GM20000 (cell line): ENCODE measurements at regions not wholly inside any gene's neighbourhood (a gene's known extent, or its start where the extent isn't known, plus 50 kb on each side); places are given as distances from the start of the nearest gene placed in this dataset.

Source experiments
- DNase-seq: peaks from one replicate; pipeline ENCODE4 v3.0.0; 2012; ENCODE audit warnings: low spot score
- TF ChIP-seq, protein P1 (sequence below): IDR thresholded peaks from 2 replicates; pipeline ENCODE4 v1.5.1; 2012; ENCODE audit warnings: mild to moderate bottlenecking, control low read depth; ENCODE audit errors: extremely low read depth, missing control alignments

DNA sequence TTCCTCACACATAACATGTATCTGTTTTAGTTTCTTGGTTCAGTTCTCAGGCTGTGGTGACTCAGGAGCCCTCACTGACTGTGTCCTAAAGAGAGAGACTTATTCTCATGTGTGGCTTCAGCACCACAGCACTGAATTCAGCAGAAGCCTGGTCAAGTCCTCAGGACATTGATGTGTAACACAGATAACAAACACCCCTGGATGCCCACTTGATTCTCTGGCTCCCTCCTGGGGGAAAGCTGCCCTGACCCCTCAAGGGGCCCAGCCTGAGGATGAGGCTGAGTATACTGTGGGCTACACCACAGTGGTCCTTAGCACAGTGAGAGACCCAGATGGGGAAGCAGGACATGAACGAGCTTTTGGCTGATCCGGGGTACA, 87.2 kb upstream of the VPREB1 start:
- no peak for DNase-seq
- TF ChIP-seq, protein P1, sequence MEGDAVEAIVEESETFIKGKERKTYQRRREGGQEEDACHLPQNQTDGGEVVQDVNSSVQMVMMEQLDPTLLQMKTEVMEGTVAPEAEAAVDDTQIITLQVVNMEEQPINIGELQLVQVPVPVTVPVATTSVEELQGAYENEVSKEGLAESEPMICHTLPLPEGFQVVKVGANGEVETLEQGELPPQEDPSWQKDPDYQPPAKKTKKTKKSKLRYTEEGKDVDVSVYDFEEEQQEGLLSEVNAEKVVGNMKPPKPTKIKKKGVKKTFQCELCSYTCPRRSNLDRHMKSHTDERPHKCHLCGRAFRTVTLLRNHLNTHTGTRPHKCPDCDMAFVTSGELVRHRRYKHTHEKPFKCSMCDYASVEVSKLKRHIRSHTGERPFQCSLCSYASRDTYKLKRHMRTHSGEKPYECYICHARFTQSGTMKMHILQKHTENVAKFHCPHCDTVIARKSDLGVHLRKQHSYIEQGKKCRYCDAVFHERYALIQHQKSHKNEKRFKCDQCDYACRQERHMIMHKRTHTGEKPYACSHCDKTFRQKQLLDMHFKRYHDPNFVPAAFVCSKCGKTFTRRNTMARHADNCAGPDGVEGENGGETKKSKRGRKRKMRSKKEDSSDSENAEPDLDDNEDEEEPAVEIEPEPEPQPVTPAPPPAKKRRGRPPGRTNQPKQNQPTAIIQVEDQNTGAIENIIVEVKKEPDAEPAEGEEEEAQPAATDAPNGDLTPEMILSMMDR = no peak

- DNase-seq = peak; percentile 79
These were observed 87.8 kb upstream of the VPREB1 start for GRCh38 chr22:22156716-22157347.

DNA sequence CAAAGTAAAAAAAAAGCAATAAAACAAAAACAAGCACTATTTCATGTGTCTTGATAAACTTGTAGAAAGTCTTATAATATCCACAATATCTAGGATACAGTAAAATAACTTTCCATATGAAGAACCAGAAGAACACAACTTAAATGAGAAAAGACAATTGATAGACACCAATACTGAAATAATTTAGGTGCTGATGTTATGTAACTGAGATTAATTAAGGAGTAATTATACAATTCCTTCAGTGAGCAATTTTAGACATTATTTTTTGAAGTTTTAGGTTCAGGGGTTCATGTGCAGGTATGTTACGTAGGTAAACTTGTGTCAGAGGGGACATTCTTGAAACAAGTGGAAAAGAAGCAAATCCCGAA, 88.3 kb upstream of the VPREB1 start:
- DNase-seq = no peak
- TF ChIP-seq, protein P1 = no peak

More at GRCh38 chr22:22156716-22157347, 87.8 kb upstream of the VPREB1 start:
- TF ChIP-seq, protein P1 = peak; percentile 55

DNA sequence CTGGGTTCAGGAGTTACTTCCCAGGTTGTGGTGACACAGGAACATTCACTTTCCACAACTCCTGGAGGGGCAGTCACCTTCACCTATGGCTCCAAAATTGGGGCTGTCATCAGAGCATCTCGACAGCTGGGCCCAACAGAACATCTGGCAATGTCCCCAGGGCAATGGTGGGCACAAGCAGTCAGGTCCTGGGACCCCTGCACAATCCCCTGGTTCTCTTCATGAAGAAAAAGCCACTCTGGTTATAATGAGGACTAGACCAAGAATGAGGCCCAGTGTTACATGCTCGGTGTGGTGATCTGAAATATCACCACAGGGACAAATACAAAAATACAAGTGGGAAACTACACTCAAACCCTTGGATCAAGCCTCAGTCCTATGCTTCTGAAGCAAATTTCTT, 89.0 kb upstream of the VPREB1 start:
- TF ChIP-seq, protein P1 = no peak
- no peak for DNase-seq

GRCh38 chr22:22155146-22155545, 89.4 kb upstream of the VPREB1 start:
- DNase-seq = no peak
- TF ChIP-seq, protein P1 = no peak

GRCh38 chr22:22154040-22154439, 90.5 kb upstream of the VPREB1 start:
- DNase-seq = no peak

DNA sequence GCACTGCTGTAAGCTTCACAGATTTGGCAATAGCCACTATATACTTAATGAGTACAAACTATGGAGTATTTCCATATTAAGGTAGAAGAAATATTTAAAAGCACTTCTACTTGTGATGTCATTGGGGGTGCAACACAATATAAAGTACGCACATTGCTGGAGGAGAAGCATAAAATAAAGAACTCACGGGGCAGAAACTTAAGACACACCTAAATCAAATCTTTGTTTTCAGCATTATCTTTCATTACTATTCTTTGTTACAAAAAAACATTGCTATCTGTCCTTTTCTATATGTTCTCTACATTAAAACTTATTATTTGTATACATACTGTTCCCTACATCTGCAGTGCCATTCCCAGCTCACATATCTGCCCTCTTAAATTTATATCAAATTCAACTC, 93.3 kb upstream of the VPREB1 start:
- TF ChIP-seq, protein P1 = no peak
- no peak for DNase-seq

More at GRCh38 chr22:22154040-22154439, 90.5 kb upstream of the VPREB1 start:
- TF ChIP-seq, protein P1 = no peak
